Muscle layer of duodenum (tissue), 2 donors: ENCODE measurements at regions not wholly inside any gene's neighbourhood (a gene's known extent, or its start where the extent isn't known, plus 50 kb on each side); places are given as distances from the start of the nearest gene placed in this dataset.

Experiments
- H3K27ac ChIP-seq: one replicate; pipeline ENCODE4 v1.7.0; 2013; ENCODE audit warnings: mild to moderate bottlenecking, low read length
- H3K27me3 ChIP-seq: one replicate; pipeline ENCODE4 v1.7.0; 2013; ENCODE audit warnings: low read depth, mild to moderate bottlenecking, control low read depth, low read length
- H3K36me3 ChIP-seq, 2 donors: one replicate each; pipeline ENCODE4 v1.7.0; 2013; ENCODE audit warnings: low read length in 2 of 2, control low read depth in 1 of 2, mild to moderate bottlenecking in 1 of 2; ENCODE audit not compliant: insufficient read depth in 2 of 2, control insufficient read depth in 1 of 2
- H3K4me1 ChIP-seq, 2 donors: one replicate each; pipeline ENCODE4 v1.7.0; 2013; ENCODE audit warnings: low read length in 2 of 2, mild to moderate bottlenecking in 2 of 2, control low read depth in 1 of 2, moderate library complexity in 1 of 2; ENCODE audit not compliant: insufficient read depth in 2 of 2, control insufficient read depth in 1 of 2
- H3K4me3 ChIP-seq, 2 donors: one replicate each; pipeline ENCODE4 v1.7.0; 2013; ENCODE audit warnings: low read length in 2 of 2, low read depth in 1 of 2, mild to moderate bottlenecking in 1 of 2
- H3K9me3 ChIP-seq, 2 donors: one replicate each; pipeline ENCODE4 v1.7.0; 2013; ENCODE audit warnings: low read length in 2 of 2, control low read depth in 1 of 2, mild to moderate bottlenecking in 1 of 2; ENCODE audit not compliant: control insufficient read depth in 1 of 2
- donor health status: healthy.

DNA sequence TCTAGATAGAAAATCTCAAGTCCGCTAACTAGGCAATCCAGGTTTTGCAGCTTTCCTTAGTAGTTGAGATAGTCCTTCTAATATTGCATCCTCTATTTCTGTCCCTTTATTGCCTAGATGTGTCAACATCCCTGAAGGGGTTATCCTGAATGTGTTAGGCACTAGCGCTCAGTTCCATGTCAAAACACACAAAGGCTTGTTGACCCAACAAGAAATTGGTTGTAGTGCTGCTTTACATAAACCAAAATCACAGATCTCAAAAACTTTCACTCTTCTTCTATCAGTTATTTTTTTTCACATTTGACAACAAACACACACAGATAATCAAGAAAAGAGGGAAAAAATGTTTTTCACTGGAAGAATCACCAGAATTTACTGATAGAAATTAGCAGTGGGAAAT is 51.4 kb upstream of the SOX2 start:
- no peak overlapping the region for H3K27ac ChIP-seq
- no peaks in the 10 kb centered on the region for H3K27me3 ChIP-seq
- H3K4me1 ChIP-seq = no peaks in the 10 kb centered on the region
- H3K9me3 ChIP-seq = no peaks in the 10 kb centered on the region
- H3K4me3 ChIP-seq = no peak overlapping the region
- H3K36me3 ChIP-seq = no peaks in the 10 kb centered on the region

DNA sequence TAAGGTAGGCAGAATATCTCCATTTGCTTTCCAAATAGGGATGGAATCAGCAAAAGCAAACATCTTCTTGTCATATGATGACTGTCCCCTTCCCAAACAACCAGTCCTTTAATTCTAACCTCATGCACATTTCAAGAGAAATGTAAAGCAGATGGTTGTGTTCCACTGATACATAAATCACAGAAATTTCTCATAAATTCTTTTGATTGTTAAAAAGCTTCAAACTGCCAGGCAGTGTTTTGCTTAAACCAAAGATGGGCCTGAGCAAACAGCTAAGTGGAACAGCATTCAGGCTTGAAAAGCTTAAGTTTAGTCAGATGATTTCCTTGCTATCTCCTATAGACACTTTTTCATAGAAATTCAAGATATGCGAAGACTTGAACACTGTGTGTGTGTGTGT is 74.3 kb upstream of the SOX2 start:
- Histone ChIP-seq H3K27me3 (no peaks in the 10 kb centered on the region), H3K4me1 (no peaks in the 10 kb centered on the region), H3K9me3 (no peaks in the 10 kb centered on the region), H3K27ac (no peak overlapping the region), H3K4me3 (no peak overlapping the region), H3K36me3 (no peaks in the 10 kb centered on the region)

DNA sequence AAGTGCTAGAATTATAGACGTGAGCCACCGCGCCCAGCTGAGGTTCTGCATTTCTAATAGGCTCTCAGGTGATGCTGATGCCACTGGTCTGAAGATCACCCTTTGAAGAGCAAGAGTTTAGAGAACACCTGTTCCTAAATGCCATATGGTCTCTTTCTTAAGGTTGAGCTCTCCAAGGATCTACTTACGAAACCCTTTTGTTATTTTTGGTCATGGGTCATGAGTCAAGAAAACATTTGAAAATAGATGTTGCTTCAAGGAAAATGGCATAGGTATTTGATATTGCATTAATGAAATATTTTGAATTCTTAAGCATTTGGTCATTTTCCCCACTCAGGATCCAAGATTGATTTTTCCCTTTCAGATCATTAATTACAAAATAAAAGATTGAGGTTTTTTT is 74.7 kb upstream of the SOX2 start:
- Histone ChIP-seq H3K4me1 (no peaks in the 10 kb centered on the region), H3K27ac (no peak overlapping the region), H3K27me3 (no peaks in the 10 kb centered on the region), H3K36me3 (no peaks in the 10 kb centered on the region), H3K9me3 (no peaks in the 10 kb centered on the region), H3K4me3 (no peak overlapping the region)

DNA sequence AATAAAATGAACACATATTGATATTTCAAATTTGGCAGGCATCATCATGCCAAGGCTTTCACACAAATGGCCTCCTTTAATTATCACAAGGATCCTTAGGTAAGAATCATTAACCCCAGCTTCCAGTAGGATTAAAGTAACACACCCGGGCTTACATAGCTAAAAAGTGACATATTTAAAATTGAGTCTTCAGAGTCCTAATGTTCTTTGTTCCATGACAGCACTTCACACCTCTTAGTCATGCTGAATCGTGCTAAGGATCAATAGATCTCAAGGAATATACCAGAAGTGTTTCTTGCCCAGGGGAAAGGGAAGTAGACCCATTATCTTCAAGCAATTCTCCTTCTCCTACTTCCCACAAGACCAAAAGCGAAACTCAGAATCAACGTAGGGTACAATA is 76.6 kb upstream of the SOX2 start:
- H3K9me3 ChIP-seq = no peaks in the 10 kb centered on the region
- H3K27me3 ChIP-seq = no peaks in the 10 kb centered on the region
- no peaks in the 10 kb centered on the region for H3K4me1 ChIP-seq
- H3K36me3 ChIP-seq = no peaks in the 10 kb centered on the region
- no peak overlapping the region for H3K4me3 ChIP-seq
- H3K27ac ChIP-seq = no peak overlapping the region

DNA sequence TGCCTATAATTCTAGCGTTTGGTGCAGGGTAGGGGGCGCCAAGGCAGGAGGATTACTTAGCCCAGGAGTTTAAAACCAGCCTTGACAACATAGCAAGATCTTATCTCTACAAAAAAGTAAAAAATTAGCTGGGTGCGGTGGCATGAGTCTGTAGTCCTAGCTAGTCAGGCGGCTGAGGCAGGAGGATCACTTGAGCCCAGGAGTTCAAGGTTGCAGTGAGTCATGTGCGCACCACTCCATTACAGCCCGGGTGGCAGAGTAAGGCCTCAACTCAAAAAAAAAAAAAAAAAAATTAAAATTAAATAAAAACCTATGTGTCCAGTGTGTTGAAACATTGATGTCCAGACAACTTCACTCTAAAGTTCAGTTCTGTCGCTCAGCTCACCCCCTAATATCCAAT is 78.2 kb upstream of the SOX2 start:
- no peaks in the 10 kb centered on the region for H3K27me3 ChIP-seq
- H3K36me3 ChIP-seq = no peaks in the 10 kb centered on the region

DNA sequence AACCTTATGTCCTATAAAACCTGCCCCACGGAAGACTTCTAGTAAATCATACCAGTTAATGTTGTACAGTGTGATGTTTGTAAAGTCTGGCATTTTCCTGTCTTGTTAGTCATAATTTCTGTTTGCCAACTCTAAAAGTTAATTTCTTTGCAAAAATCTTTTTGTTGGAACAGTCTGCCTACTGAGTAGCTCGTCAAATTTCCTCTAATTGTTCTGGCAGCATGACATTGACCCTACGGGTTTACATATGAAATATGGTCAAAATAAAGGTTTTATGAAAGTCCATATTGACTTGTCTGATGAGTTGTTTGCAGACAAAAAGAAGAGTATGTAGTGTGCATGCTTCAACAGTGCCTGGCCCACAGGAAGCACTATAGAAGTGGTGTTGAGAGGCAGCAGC is 79.8 kb upstream of the SOX2 start:
- Histone ChIP-seq H3K36me3 (no peaks in the 10 kb centered on the region), H3K4me1 (no peaks in the 10 kb centered on the region), H3K27ac (no peak overlapping the region), H3K27me3 (no peaks in the 10 kb centered on the region), H3K9me3 (no peaks in the 10 kb centered on the region), H3K4me3 (no peak overlapping the region)

More for the DNA sequence above, 78.2 kb upstream of the SOX2 start:
- Histone ChIP-seq H3K4me1 (no peaks in the 10 kb centered on the region), H3K9me3 (no peaks in the 10 kb centered on the region), H3K27ac (no peak overlapping the region), H3K4me3 (no peak overlapping the region)

DNA sequence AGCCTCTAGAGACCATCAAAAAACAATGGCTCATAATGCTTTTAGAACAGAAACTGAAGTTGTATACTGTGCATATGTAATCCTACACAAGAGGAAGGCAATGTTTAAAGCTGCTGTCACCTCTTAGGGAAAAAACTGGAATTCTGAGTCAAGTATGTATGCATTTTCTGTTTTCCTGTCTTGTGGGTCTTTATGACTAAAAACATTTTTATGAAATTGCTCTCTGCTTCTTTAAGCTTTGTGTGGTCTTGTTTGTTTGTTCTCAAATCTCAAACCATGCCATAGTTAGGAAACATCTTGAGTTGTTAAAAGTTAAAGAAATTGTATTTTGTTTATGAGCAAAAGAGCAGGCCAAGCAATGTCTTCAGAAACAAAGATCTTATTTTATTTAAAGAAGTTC is 80.9 kb upstream of the SOX2 start:
- no peaks in the 10 kb centered on the region for H3K9me3 ChIP-seq
- H3K4me1 ChIP-seq = no peaks in the 10 kb centered on the region
- H3K27me3 ChIP-seq = no peaks in the 10 kb centered on the region
- H3K4me3 ChIP-seq = no peak overlapping the region
- H3K27ac ChIP-seq = no peak overlapping the region
- H3K36me3 ChIP-seq = no peaks in the 10 kb centered on the region

DNA sequence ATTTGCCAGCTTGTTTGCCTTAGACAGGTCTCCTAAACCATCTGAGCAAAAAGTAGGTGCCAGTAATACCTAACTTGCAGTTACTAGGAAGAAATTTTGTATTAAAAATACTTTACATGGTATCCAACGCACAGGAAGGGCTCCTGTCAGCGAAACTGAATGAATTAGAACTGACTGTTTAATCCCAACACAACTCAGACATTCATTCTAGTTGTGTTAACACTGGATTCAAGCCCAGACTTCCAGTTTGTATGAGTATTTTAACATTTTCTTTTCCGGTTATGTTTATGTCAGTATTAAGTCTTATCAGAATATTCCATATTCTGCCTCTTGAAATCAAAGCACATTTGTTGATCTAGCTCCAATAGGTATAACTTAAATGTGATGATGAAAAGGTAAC is 82.0 kb upstream of the SOX2 start:
- no peak overlapping the region for H3K4me3 ChIP-seq
- no peaks in the 10 kb centered on the region for H3K27me3 ChIP-seq
- no peak overlapping the region for H3K27ac ChIP-seq
- H3K36me3 ChIP-seq = no peaks in the 10 kb centered on the region
- H3K4me1 ChIP-seq = no peaks in the 10 kb centered on the region
- H3K9me3 ChIP-seq = no peaks in the 10 kb centered on the region

DNA sequence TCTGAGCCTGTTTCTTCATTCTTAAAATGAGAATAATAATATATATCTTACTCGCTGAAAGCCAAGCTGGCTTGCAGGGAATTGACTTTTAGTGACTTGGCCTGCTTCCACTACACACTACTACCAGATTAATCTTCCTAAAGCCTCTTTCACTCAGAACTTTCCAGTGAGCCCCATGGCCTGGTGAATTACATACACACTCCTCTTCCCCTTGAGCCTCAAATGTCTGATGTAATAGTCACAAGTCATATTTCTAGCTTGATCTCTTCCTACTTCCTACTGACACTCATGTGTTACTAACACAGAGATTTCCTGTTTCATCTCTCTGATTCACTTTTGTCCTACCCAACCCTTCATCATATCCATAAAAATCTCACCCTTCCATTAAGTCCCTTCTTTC is 82.7 kb upstream of the SOX2 start:
- Histone ChIP-seq H3K9me3 (no peaks in the 10 kb centered on the region), H3K4me3 (no peak overlapping the region), H3K36me3 (no peaks in the 10 kb centered on the region), H3K27ac (no peak overlapping the region), H3K4me1 (no peaks in the 10 kb centered on the region), H3K27me3 (no peaks in the 10 kb centered on the region)

DNA sequence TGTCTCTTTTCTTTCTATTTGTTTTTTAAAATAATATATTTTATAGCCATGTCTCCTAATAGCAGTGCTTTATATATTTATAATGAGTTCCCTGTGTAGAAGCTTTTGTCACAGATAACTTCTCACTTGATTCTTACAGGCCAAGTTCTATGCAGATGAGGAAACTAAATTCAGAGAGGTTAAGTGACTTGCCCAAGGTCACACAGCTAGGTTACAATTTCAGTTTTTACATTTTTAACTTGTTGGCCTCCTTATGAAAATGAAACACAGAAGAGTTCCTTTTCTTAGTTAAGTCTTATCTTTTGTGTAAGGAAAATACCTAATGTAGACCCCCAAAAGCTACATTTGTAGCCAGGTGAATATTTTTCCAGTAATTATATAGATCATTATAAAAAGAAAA is 83.3 kb upstream of the SOX2 start:
- no peaks in the 10 kb centered on the region for H3K4me1 ChIP-seq
- H3K27me3 ChIP-seq = no peaks in the 10 kb centered on the region
- no peak overlapping the region for H3K4me3 ChIP-seq
- no peaks in the 10 kb centered on the region for H3K9me3 ChIP-seq
- H3K27ac ChIP-seq = no peak overlapping the region
- no peaks in the 10 kb centered on the region for H3K36me3 ChIP-seq

DNA sequence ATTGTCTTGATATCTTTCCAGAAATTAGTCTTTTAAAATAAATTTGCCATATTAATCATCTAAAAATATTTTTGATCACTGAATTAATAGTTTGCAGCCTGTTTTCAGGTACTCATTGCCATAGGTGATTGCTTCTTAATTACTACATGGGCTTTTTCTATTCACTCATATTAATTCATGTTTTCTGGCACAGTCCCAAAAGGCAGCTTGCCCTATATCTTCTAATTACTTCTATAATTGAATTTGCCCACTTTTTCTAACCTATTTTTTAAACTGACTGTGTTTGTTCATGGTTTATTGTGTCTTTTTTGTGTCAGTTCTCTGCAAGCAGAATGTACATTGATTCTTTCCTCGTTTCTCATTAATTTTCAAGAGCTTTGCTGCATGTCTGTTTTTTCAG is 85.7 kb upstream of the SOX2 start:
- H3K27me3 ChIP-seq = no peaks in the 10 kb centered on the region
- no peak overlapping the region for H3K27ac ChIP-seq
- no peak overlapping the region for H3K4me3 ChIP-seq
- H3K9me3 ChIP-seq = no peaks in the 10 kb centered on the region
- H3K4me1 ChIP-seq = no peaks in the 10 kb centered on the region
- no peaks in the 10 kb centered on the region for H3K36me3 ChIP-seq

DNA sequence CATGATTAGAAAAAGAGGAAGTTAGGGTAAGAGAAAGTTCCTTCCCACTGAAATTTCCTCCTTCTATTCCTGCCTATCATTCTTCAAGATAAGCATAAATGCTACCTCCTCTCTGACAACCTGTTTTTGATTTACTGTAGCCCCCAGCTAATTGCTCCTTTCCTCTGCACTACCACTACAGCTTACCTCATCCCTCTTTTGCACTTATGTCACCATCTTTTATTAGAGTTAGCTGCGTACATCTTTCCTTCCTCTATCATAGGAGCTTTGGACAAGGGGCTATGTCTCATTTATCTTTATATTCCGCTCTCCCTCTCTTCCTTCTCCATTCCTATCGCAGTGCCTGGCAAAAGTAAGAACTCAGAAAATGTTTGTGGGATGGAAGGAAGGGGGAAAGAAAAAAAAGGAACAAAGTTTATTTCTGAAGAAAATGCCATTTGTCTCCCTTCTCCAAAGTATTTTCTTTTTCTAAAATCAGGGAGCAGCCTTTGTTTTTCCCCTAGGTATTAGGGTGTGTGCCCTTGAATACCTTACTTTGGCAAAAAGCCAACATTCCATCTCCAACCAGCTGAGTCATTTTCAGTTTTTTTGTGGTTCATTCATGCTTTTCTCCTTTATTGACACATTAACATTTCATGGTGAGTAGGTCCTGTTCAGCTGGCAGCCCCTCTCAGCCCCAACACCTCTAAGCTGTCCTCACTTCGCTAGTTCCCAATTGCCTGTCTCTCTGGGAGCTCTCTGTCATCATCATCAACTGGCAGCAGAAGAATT is 87.6 kb upstream of the SOX2 start:
- no peaks in the 10 kb centered on the region for H3K36me3 ChIP-seq
- H3K9me3 ChIP-seq = no peaks in the 10 kb centered on the region
- H3K27me3 ChIP-seq = no peaks in the 10 kb centered on the region
- no peak overlapping the region for H3K27ac ChIP-seq
- H3K4me3 ChIP-seq = no peak overlapping the region
- no peaks in the 10 kb centered on the region for H3K4me1 ChIP-seq
